ENCODE measurements at regions not wholly inside any gene's neighbourhood (a gene's known extent, or its start where the extent isn't known, plus 50 kb on each side); places are given as distances from the start of the nearest gene placed in this dataset.

GRCh38 chr6:14738933-14739332 is 506.9 kb upstream of the JARID2 start:
- Histone ChIP-seq H3K4me2 (ENCODE audit: extremely low read depth, insufficient read depth, low read length) (no peak overlapping the region), H3K9ac (ENCODE audit: insufficient read depth, low read length) (no peak overlapping the region), H3K9me3 (ENCODE audit: control insufficient read depth, insufficient read depth, low read depth, low read length) (no peaks in the 10 kb centered on the region), H3K36me3 (ENCODE audit: control insufficient read depth, insufficient read depth, low read length) (no peaks in the 10 kb centered on the region), H4K20me1 (ENCODE audit: control insufficient read depth, extremely low read depth, insufficient read depth, low read length) (no peaks in the 10 kb centered on the region), H3K4me1 (ENCODE audit: control insufficient read depth, extremely low read depth, insufficient read depth, low read length) (peaks cover 9% of the 10 kb centered on the region), H3K4me3 (replicated peaks in 1 of 4; ENCODE audit: control extremely low read depth in 1 of 4, insufficient read depth in 1 of 4, low read depth in 3 of 4, low read length in 4 of 4) (no peak overlapping the region), H2AFZ (ENCODE audit: low read length) (no peak overlapping the region), H3K27me3 (ENCODE audit: control insufficient read depth, insufficient read depth, low read length) (no peaks in the 10 kb centered on the region), H3K27ac (ENCODE audit: insufficient read depth, low read length) (no peak overlapping the region), H3K79me2 (ENCODE audit: control insufficient read depth, insufficient read depth, low read length) (no peaks in the 10 kb centered on the region)
- TF ChIP-seq CTCF (conservative IDR thresholded peaks at IDR 0.05 in 1 of 2, IDR thresholded peaks at IDR 0.05 in 1 of 2; ENCODE audit: low read depth in 1 of 2, low read length in 2 of 2): no peak
- no peak for TF ChIP-seq EZH2 (IDR thresholded peaks at IDR 0.05; ENCODE audit: low read length, missing control alignments)
- no peak for DNase-seq (ENCODE audit: low read depth in 2 of 2)

- Histone ChIP-seq H3K9ac (ENCODE audit: insufficient read depth, low read length) (no peak overlapping the region), H3K4me2 (ENCODE audit: extremely low read depth, insufficient read depth, low read length) (no peak overlapping the region), H3K4me3 (replicated peaks in 1 of 4; ENCODE audit: control extremely low read depth in 1 of 4, insufficient read depth in 1 of 4, low read depth in 3 of 4, low read length in 4 of 4) (no peak overlapping the region), H3K36me3 (ENCODE audit: control insufficient read depth, insufficient read depth, low read length) (no peaks in the 10 kb centered on the region), H4K20me1 (ENCODE audit: control insufficient read depth, extremely low read depth, insufficient read depth, low read length) (no peaks in the 10 kb centered on the region), H3K27me3 (ENCODE audit: control insufficient read depth, insufficient read depth, low read length) (no peaks in the 10 kb centered on the region), H3K27ac (ENCODE audit: insufficient read depth, low read length) (no peak overlapping the region), H3K4me1 (ENCODE audit: control insufficient read depth, extremely low read depth, insufficient read depth, low read length) (peaks cover 8% of the 10 kb centered on the region), H3K9me3 (ENCODE audit: control insufficient read depth, insufficient read depth, low read depth, low read length) (no peaks in the 10 kb centered on the region), H3K79me2 (ENCODE audit: control insufficient read depth, insufficient read depth, low read length) (no peaks in the 10 kb centered on the region), H2AFZ (ENCODE audit: low read length) (no peak overlapping the region)
- no peak for DNase-seq (ENCODE audit: low read depth in 2 of 2)
- TF ChIP-seq EZH2 (IDR thresholded peaks at IDR 0.05; ENCODE audit: low read length, missing control alignments) (no peak), CTCF (conservative IDR thresholded peaks at IDR 0.05 in 1 of 2, IDR thresholded peaks at IDR 0.05 in 1 of 2; ENCODE audit: low read depth in 1 of 2, low read length in 2 of 2) (no peak)
Measured at GRCh38 chr6:14739827-14740226, 506.0 kb upstream of the JARID2 start.

GRCh38 chr6:14742171-14742570 is 503.7 kb upstream of the JARID2 start:
- Histone ChIP-seq H3K27me3 (ENCODE audit: control insufficient read depth, insufficient read depth, low read length) (no peaks in the 10 kb centered on the region), H4K20me1 (ENCODE audit: control insufficient read depth, extremely low read depth, insufficient read depth, low read length) (no peaks in the 10 kb centered on the region), H3K4me2 (ENCODE audit: extremely low read depth, insufficient read depth, low read length) (no peak overlapping the region), H3K4me3 (replicated peaks in 1 of 4; ENCODE audit: control extremely low read depth in 1 of 4, insufficient read depth in 1 of 4, low read depth in 3 of 4, low read length in 4 of 4) (no peak overlapping the region), H2AFZ (ENCODE audit: low read length) (no peak overlapping the region), H3K4me1 (ENCODE audit: control insufficient read depth, extremely low read depth, insufficient read depth, low read length) (peaks cover 8% of the 10 kb centered on the region), H3K9me3 (ENCODE audit: control insufficient read depth, insufficient read depth, low read depth, low read length) (no peaks in the 10 kb centered on the region), H3K79me2 (ENCODE audit: control insufficient read depth, insufficient read depth, low read length) (no peaks in the 10 kb centered on the region), H3K36me3 (ENCODE audit: control insufficient read depth, insufficient read depth, low read length) (no peaks in the 10 kb centered on the region), H3K9ac (ENCODE audit: insufficient read depth, low read length) (no peak overlapping the region), H3K27ac (ENCODE audit: insufficient read depth, low read length) (peak overlapping the region; percentile 98)
- TF ChIP-seq CTCF (conservative IDR thresholded peaks at IDR 0.05 in 1 of 2, IDR thresholded peaks at IDR 0.05 in 1 of 2; ENCODE audit: low read depth in 1 of 2, low read length in 2 of 2) (no peak), EZH2 (IDR thresholded peaks at IDR 0.05; ENCODE audit: low read length, missing control alignments) (no peak)
- no peak for DNase-seq (ENCODE audit: low read depth in 2 of 2)
